ENCODE measurements at regions not wholly inside any gene's neighbourhood (a gene's known extent, or its start where the extent isn't known, plus 50 kb on each side); places are given as distances from the start of the nearest gene placed in this dataset.

- no peak for DNase-seq
Measured at GRCh38 chr6:139443231-139444112, 69.0 kb upstream of the CITED2 start.

GRCh38 chr6:139442188-139442671, 67.8 kb upstream of the CITED2 start:
- no peak for DNase-seq

- DNase-seq = no peak
Measured at GRCh38 chr6:139439349-139439748, 64.9 kb upstream of the CITED2 start.

GRCh38 chr6:139438775-139439174, 64.3 kb upstream of the CITED2 start:
- no peak for DNase-seq

GRCh38 chr6:139436957-139437348, 62.5 kb upstream of the CITED2 start:
- DNase-seq = no peak

- no peak for DNase-seq
Measured at GRCh38 chr6:139436200-139436956, 61.9 kb upstream of the CITED2 start.

DNA sequence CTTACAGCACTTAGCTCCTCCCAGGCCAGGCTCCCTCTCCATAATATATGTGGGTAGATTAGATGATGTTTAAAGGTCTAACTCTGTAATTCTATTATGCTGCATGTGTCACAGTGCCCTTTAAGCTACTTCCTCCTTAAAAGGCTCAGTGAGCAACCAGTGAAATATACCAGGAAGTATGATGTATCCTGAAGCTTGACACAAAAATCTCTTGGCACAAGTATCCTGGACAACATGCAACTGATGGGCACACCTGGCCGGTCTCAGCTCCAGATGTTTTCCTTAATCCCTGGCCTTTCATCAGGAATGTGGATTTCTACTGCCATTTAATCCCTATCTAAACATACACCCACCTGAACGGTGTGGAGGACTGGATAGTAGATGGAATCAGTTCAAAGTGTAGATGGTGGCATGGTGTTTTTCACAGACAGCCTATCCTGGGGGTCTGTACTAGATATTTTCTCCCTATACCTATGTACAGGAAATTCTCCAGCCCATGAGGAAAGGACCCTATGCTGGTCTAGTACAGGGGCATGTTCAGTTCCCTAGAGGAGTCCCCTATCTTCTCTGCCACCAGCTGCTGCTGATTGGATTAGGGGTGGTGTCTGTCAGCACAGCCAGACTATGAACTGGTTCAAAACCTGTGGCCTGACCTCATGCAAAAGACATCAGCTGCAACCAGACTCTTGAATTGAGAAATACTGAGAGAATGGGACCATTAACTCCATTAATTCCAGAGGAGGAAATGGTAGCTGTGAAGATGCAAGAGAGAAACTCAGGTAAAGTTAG, 59.4 kb upstream of the CITED2 start:
- DNase-seq = no peak

DNA sequence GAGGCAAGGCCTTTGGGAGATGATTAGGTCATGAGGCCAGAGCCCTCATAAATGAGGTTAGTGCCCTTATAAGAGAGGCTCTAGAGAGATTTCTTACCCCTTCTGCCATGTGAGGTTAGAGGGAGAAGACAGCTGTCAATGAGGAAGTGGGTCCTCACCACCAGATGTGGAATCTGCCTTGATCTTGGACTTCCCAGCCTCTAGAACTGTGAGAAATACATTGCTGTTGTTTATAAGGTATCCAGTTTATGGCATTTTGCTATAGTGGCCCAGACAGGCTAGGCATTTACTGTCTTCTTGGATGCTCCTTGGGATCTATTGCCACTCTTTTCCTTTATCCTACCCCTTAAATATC, 57.1 kb upstream of the CITED2 start:
- no peak for DNase-seq

GRCh38 chr6:139430899-139431601, 56.6 kb upstream of the CITED2 start:
- DNase-seq = no peak

DNA sequence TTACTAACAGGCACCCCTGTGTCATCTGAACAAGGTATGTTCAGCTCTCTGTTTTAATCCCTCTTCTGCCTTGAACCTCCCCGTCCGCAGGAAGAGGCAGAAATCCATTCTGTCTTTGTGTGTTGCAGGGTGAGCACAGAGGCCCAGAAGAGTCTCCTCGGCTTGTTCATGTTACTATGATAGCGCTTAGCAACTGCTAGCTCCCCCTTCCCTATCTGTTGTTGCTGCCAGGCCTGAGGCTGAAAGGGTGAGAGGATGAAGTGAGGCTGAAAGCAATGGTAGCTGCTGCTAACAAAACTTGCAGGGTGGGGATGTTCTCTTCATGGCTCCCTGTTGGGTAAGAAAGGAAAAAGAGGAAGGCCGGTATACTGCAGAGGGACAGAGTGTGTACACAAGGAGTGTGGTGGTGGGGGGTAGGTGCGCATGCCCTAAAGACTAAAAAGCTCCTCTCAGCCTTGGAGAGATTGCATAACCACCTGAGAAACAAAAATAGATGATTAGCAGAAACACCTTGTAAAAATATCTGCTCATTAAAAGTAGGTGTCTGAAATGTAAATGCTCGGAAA, 55.2 kb upstream of the CITED2 start:
- DNase-seq = no peak

DNA sequence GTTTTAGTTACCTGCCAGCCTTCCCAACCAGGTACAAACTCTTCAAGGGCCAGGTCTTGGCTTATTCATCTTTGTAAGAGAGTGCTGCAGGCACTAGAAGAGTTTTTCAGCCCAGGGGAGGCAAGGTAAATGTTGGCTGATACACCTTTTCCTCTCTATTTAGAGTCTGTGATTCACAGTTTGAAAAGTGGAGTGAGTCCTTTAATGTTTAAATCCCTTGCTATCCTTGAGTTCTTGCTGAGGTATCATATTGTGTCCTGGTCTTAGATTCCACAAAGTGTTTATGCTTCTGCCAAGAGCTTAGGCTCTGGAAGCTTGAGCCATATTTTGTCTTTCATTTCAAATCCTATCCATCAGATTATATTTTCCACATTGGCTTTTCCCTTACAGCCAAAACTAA, 52.8 kb upstream of the CITED2 start:
- no peak for DNase-seq

GRCh38 chr6:139426795-139427194, 52.3 kb upstream of the CITED2 start:
- no peak for DNase-seq

DNA sequence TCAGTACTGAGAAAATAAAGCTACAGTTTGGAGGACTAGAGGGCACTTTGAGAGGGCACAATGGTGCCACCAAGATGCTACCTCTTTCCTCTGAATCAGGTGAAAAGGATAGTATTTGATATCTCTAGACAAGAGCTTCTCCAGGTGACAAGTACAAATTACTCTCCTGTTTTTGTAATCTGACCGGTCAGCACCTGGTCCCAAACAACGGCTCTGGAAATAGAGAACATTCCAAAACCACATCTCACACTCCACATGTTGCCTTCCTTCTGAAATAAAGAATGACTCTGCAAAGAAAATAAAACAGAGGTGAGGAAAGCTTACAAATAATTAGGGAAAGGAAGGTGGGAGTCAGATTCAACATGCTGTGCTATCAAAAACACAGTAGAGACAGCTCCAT, 51.3 kb upstream of the CITED2 start:
- DNase-seq = no peak

- no peak for DNase-seq
Measured at GRCh38 chr6:139423971-139424667, 49.7 kb upstream of the CITED2 start.
